GM19438 (cell line): ENCODE measurements at regions not wholly inside any gene's neighbourhood (a gene's known extent, or its start where the extent isn't known, plus 50 kb on each side); places are given as distances from the start of the nearest gene placed in this dataset.
"Not testable (repeated sequence)": the region's sequence is repeated elsewhere in the genome, so short reads cannot be mapped to it uniquely, and the experiment has no call there.

Source experiments
- ATAC-seq: cut with Tn5 transposase; IDR thresholded peaks from one replicate; pipeline ENCODE4 v1.9.1; 2021; ENCODE audit warnings: low read depth; ENCODE audit not compliant: unreplicated experiment

GRCh38 chr3:76308541-76308940 lies 523.2 kb upstream of the ZNF717 start:
- ATAC-seq: no peak

- ATAC-seq: no peak
These were observed 524.7 kb upstream of the ZNF717 start for GRCh38 chr3:76310089-76310488.

GRCh38 chr3:76310667-76311066 lies 525.3 kb upstream of the ZNF717 start:
- ATAC-seq: no peak

- ATAC-seq: no peak
These were observed 526.6 kb upstream of the ZNF717 start for GRCh38 chr3:76311941-76312340.

GRCh38 chr3:76315906-76316305 lies 530.6 kb upstream of the ZNF717 start:
- ATAC-seq: not testable (repeated sequence)

GRCh38 chr3:76321614-76322013 lies 536.3 kb upstream of the ZNF717 start:
- no peak for ATAC-seq

GRCh38 chr3:76324101-76324500 lies 538.8 kb upstream of the ZNF717 start:
- no peak for ATAC-seq

GRCh38 chr3:76345878-76346277 lies 560.5 kb upstream of the ZNF717 start:
- ATAC-seq: no peak

- ATAC-seq: no peak
These were observed 561.3 kb upstream of the ZNF717 start for GRCh38 chr3:76346690-76347089.

- ATAC-seq: no peak
These were observed 564.5 kb upstream of the ZNF717 start for GRCh38 chr3:76349715-76350480.

- ATAC-seq: no peak
These were observed 566.7 kb upstream of the ZNF717 start for GRCh38 chr3:76352051-76352450.

- no peak for ATAC-seq
These were observed 567.3 kb upstream of the ZNF717 start for GRCh38 chr3:76352511-76353284.

GRCh38 chr3:76353683-76354082 lies 568.3 kb upstream of the ZNF717 start:
- no peak for ATAC-seq

- no peak for ATAC-seq
These were observed 575.7 kb upstream of the ZNF717 start for GRCh38 chr3:76361010-76361409.

GRCh38 chr3:76362643-76363042 lies 577.3 kb upstream of the ZNF717 start:
- no peak for ATAC-seq

GRCh38 chr3:76365275-76365674 lies 579.9 kb upstream of the ZNF717 start:
- no peak for ATAC-seq

- no peak for ATAC-seq
These were observed 581.9 kb upstream of the ZNF717 start for GRCh38 chr3:76367281-76367680.

- no peak for ATAC-seq
These were observed 583.8 kb upstream of the ZNF717 start for GRCh38 chr3:76369170-76369569.

- no peak for ATAC-seq
These were observed 585.6 kb upstream of the ZNF717 start for GRCh38 chr3:76370749-76371520.

GRCh38 chr3:76372497-76372896 lies 587.1 kb upstream of the ZNF717 start:
- ATAC-seq: no peak

- ATAC-seq: no peak
These were observed 591.7 kb upstream of the ZNF717 start for GRCh38 chr3:76377074-76377473.
